WTC11 (cell line): ENCODE measurements at regions not wholly inside any gene's neighbourhood (a gene's known extent, or its start where the extent isn't known, plus 50 kb on each side); places are given as distances from the start of the nearest gene placed in this dataset.

Experiments used
- ATF3 ChIP-seq: sonication (generic); formaldehyde crosslinking; conservative IDR thresholded peaks from 2 replicates; pipeline ENCODE4 v1.8.1; 2022; ENCODE audit warnings: mild to moderate bottlenecking, missing genetic modification reagents
- CREB1 ChIP-seq: sonication (generic); formaldehyde crosslinking; IDR thresholded peaks from 2 replicates; pipeline ENCODE4 v1.8.0; 2023; ENCODE audit warnings: mild to moderate bottlenecking, missing genetic modification reagents
- E2F1 ChIP-seq: sonication (generic); formaldehyde crosslinking; IDR thresholded peaks from 2 replicates; pipeline ENCODE4 v1.8.0; 2022; ENCODE audit warnings: mild to moderate bottlenecking, missing genetic modification reagents
- IRF1 ChIP-seq: sonication (generic); formaldehyde crosslinking; IDR thresholded peaks from 2 replicates; pipeline ENCODE4 v1.8.0; 2023; ENCODE audit warnings: missing genetic modification reagents
- JUN ChIP-seq: sonication (generic); formaldehyde crosslinking; IDR thresholded peaks from 2 replicates; pipeline ENCODE4 v1.8.0; 2023; ENCODE audit warnings: mild to moderate bottlenecking, missing genetic modification reagents
- TEAD4 ChIP-seq: sonication (generic); formaldehyde crosslinking; IDR thresholded peaks from 2 replicates; pipeline ENCODE4 v1.8.0; 2022; ENCODE audit warnings: mild to moderate bottlenecking, missing genetic modification reagents
- TP53 ChIP-seq: sonication (generic); formaldehyde crosslinking; IDR thresholded peaks from 2 replicates; pipeline ENCODE4 v1.8.1; 2023; ENCODE audit warnings: mild to moderate bottlenecking, missing genetic modification reagents
- ZNF423 ChIP-seq: fragments of 250-450 bp; sonication (Bioruptor Pico); IDR thresholded peaks from 2 replicates; pipeline ENCODE4 v2.1.2; 2022; ENCODE audit warnings: mild to moderate bottlenecking, moderate library complexity
- TF ChIP-seq, protein P1 (sequence below): fragments of 200-600 bp; IDR thresholded peaks from 2 replicates; pipeline ENCODE4 v1.8.0; 2022; ENCODE audit warnings: antibody characterized with exemption
- TF ChIP-seq, protein P2 (sequence below): sonication (generic); formaldehyde crosslinking; IDR thresholded peaks from 2 replicates; pipeline ENCODE4 v1.8.0; 2022; ENCODE audit warnings: mild to moderate bottlenecking, missing genetic modification reagents

- TF ChIP-seq, protein P1, sequence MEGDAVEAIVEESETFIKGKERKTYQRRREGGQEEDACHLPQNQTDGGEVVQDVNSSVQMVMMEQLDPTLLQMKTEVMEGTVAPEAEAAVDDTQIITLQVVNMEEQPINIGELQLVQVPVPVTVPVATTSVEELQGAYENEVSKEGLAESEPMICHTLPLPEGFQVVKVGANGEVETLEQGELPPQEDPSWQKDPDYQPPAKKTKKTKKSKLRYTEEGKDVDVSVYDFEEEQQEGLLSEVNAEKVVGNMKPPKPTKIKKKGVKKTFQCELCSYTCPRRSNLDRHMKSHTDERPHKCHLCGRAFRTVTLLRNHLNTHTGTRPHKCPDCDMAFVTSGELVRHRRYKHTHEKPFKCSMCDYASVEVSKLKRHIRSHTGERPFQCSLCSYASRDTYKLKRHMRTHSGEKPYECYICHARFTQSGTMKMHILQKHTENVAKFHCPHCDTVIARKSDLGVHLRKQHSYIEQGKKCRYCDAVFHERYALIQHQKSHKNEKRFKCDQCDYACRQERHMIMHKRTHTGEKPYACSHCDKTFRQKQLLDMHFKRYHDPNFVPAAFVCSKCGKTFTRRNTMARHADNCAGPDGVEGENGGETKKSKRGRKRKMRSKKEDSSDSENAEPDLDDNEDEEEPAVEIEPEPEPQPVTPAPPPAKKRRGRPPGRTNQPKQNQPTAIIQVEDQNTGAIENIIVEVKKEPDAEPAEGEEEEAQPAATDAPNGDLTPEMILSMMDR = no peak
- TF ChIP-seq ZNF423 (CRISPR knock-in tag) (no peak), TP53 (CRISPR knock-in tag) (no peak), JUN (CRISPR knock-in tag) (no peak), E2F1 (CRISPR knock-in tag) (no peak), IRF1 (CRISPR knock-in tag) (no peak), TEAD4 (CRISPR knock-in tag) (no peak), CREB1 (no peak), ATF3 (CRISPR knock-in tag) (no peak)
- TF ChIP-seq, protein P2, sequence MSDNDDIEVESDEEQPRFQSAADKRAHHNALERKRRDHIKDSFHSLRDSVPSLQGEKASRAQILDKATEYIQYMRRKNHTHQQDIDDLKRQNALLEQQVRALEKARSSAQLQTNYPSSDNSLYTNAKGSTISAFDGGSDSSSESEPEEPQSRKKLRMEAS (CRISPR knock-in tag) = no peak
These were observed 55.9 kb upstream of the PTGFRN start for GRCh38 chr1:116853680-116854402.
